ENCODE measurements at regions not wholly inside any gene's neighbourhood (a gene's known extent, or its start where the extent isn't known, plus 50 kb on each side); places are given as distances from the start of the nearest gene placed in this dataset.

DNA sequence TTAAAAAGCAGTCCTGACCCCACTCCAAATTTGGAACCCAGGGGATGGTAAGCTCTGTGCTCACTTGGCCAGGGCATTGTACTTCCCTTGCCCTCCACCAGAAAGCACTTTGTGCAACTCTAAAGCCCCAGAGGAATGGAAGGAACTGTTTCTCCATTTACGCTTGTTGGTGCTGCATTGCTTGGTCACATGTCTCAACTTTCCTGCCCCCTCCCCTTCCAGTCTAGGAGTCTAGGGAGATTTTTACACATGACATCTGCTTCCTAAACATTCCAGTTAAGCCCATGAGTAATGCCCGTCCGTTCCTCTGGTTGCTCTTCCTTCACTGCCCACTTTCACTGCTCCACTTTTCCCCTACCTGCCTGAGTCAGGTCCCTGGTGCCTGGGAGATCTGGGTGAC is 92.6 kb upstream of the MAP1LC3B2 start:
- no peaks in the 10 kb centered on the region for H3K27me3 ChIP-seq (ENCODE audit: control insufficient read depth in 3 of 3, insufficient read depth in 3 of 3, low read length in 3 of 3)
- H3K4me1 ChIP-seq (ENCODE audit: control insufficient read depth in 3 of 3, insufficient read depth in 2 of 3, low read depth in 1 of 3, low read length in 2 of 3), result no peaks in the 10 kb centered on the region
- WGBS, 3 donors, result 72 to 86% (median 83%) methylated on average over 3 of the region's 3 CpGs
- H3K4me3 ChIP-seq (ENCODE audit: low read depth in 1 of 3, low read length in 3 of 3), result no peak overlapping the region
- DNase-seq (no peak), FAIRE-seq (no peak)
- H3K27ac ChIP-seq (ENCODE audit: low read depth in 1 of 3, low read length in 2 of 3), result no peak overlapping the region
- H3K36me3 ChIP-seq (ENCODE audit: control insufficient read depth in 3 of 3, insufficient read depth in 2 of 3, low read depth in 1 of 3, low read length in 3 of 3), result no peaks in the 10 kb centered on the region
- H3K9me3 ChIP-seq (ENCODE audit: control insufficient read depth in 2 of 2, insufficient read depth in 1 of 2, low read depth in 1 of 2, low read length in 1 of 2), result no peaks in the 10 kb centered on the region

DNA sequence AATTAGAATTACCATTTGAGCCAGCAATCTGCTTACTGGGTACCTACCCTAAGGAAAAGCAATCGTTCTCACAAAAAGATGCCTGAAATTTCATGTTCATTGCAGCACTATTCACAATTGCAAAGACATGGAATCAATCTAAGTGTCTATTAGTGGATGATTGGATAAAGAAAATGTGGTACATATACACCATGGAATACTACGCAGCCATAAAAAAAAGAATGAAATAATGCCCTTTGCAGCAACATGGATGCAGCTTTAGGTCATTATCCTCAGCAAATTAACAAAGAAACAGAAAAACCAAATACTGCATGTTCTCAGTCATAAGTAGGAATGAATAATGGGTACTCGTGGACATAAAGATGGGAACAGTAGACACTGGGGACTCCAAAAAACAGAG is 89.8 kb upstream of the MAP1LC3B2 start:
- Histone ChIP-seq H3K4me1 (ENCODE audit: control insufficient read depth in 3 of 3, insufficient read depth in 2 of 3, low read depth in 1 of 3, low read length in 2 of 3) (no peaks in the 10 kb centered on the region), H3K4me3 (ENCODE audit: low read depth in 1 of 3, low read length in 3 of 3) (no peak overlapping the region), H3K9me3 (ENCODE audit: control insufficient read depth in 2 of 2, insufficient read depth in 1 of 2, low read depth in 1 of 2, low read length in 1 of 2) (peaks cover 0 to 6% of the 10 kb centered on the region in 2 donors), H3K36me3 (ENCODE audit: control insufficient read depth in 3 of 3, insufficient read depth in 2 of 3, low read depth in 1 of 3, low read length in 3 of 3) (no peaks in the 10 kb centered on the region), H3K27ac (ENCODE audit: low read depth in 1 of 3, low read length in 2 of 3) (no peak overlapping the region), H3K27me3 (ENCODE audit: control insufficient read depth in 3 of 3, insufficient read depth in 3 of 3, low read length in 3 of 3) (no peaks in the 10 kb centered on the region)
- WGBS, 3 donors, result 85 to 94% (median 94%) methylated on average over 3 of the region's 3 CpGs
- FAIRE-seq (no peak), DNase-seq (no peak)

DNA sequence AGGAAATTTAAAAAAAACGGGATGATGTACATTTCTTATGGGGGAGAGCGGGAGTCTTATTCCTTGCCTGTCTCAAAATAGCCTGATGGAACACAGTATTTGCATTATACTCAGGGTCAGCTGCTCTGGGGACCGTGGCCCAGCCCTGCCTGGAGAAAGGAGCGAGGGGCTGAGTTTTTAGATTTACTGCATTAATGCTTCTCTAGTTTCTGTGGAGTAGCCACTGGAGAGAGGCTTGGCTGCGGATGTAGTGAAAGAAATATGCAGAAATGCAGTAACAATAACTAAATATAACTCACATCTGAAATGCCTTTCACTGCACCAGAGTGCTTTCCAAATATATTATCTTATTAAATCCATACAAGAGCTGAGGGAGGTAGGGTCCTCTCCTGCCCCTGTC is 87.6 kb upstream of the MAP1LC3B2 start:
- FAIRE-seq (no peak), DNase-seq (no peak)
- WGBS, 3 donors, result 69 to 81% (median 77%) methylated on average over 5 of the region's 5 CpGs
- Histone ChIP-seq H3K27me3 (ENCODE audit: control insufficient read depth in 3 of 3, insufficient read depth in 3 of 3, low read length in 3 of 3) (no peaks in the 10 kb centered on the region), H3K27ac (ENCODE audit: low read depth in 1 of 3, low read length in 2 of 3) (no peak overlapping the region), H3K4me3 (ENCODE audit: low read depth in 1 of 3, low read length in 3 of 3) (no peak overlapping the region), H3K4me1 (ENCODE audit: control insufficient read depth in 3 of 3, insufficient read depth in 2 of 3, low read depth in 1 of 3, low read length in 2 of 3) (no peaks in the 10 kb centered on the region), H3K9me3 (ENCODE audit: control insufficient read depth in 2 of 2, insufficient read depth in 1 of 2, low read depth in 1 of 2, low read length in 1 of 2) (peaks cover 0 to 6% of the 10 kb centered on the region in 2 donors), H3K36me3 (ENCODE audit: control insufficient read depth in 3 of 3, insufficient read depth in 2 of 3, low read depth in 1 of 3, low read length in 3 of 3) (no peaks in the 10 kb centered on the region)

DNA sequence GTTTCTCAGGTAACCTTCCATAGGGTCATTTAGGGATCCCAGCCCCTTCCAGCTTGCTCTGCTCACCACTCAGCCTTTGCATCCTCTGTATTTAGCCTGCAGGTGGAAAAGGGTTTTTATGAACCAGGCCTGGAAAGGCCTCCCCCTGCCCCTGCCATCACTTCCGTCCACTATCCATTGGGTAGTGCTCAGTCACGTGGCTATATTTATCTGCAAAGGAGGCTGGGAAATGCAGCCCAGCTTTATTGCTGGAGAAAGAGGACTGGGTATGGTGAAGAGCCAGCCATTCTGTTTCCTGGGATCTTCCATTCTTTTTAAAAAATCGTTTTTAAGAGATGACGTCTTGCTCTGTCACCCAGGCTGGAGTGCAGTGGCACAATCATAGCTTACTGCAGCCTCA is 87.0 kb upstream of the MAP1LC3B2 start:
- no peaks in the 10 kb centered on the region for H3K4me1 ChIP-seq (ENCODE audit: control insufficient read depth in 3 of 3, insufficient read depth in 2 of 3, low read depth in 1 of 3, low read length in 2 of 3)
- DNase-seq (no peak), FAIRE-seq (no peak)
- no peaks in the 10 kb centered on the region for H3K27me3 ChIP-seq (ENCODE audit: control insufficient read depth in 3 of 3, insufficient read depth in 3 of 3, low read length in 3 of 3)
- H3K9me3 ChIP-seq (ENCODE audit: control insufficient read depth in 2 of 2, insufficient read depth in 1 of 2, low read depth in 1 of 2, low read length in 1 of 2), result peaks cover 0 to 12% of the 10 kb centered on the region in 2 donors
- 79 to 80% (median 79%) methylated on average over 4 of the region's 4 CpGs for WGBS, 3 donors
- no peak overlapping the region for H3K27ac ChIP-seq (ENCODE audit: low read depth in 1 of 3, low read length in 2 of 3)
- H3K4me3 ChIP-seq (ENCODE audit: low read depth in 1 of 3, low read length in 3 of 3), result no peak overlapping the region
- no peaks in the 10 kb centered on the region for H3K36me3 ChIP-seq (ENCODE audit: control insufficient read depth in 3 of 3, insufficient read depth in 2 of 3, low read depth in 1 of 3, low read length in 3 of 3)

DNA sequence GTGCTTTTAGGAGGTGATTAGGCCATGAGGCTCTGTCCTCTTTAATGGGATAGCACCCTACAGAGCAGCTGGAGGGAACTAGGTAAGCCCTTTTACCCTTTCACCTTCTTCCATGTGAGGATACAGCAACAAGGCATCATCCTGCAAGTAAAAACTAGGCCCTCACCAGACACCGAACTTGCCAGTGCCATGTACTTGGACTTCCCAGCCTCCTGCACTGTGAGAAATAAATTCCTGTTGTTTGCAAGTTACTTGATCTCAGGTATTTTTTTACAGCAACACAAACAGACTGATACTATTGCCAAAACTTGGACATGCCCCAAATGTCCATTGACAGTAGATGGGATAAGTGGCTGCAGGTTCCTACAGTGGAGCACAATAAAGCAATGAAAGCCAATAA is 85.8 kb upstream of the MAP1LC3B2 start:
- H3K27ac ChIP-seq (ENCODE audit: low read depth in 1 of 3, low read length in 2 of 3), result no peak overlapping the region
- FAIRE-seq (no peak), DNase-seq (no peak)
- H3K4me1 ChIP-seq (ENCODE audit: control insufficient read depth in 3 of 3, insufficient read depth in 2 of 3, low read depth in 1 of 3, low read length in 2 of 3), result no peaks in the 10 kb centered on the region
- no peaks in the 10 kb centered on the region for H3K36me3 ChIP-seq (ENCODE audit: control insufficient read depth in 3 of 3, insufficient read depth in 2 of 3, low read depth in 1 of 3, low read length in 3 of 3)
- H3K27me3 ChIP-seq (ENCODE audit: control insufficient read depth in 3 of 3, insufficient read depth in 3 of 3, low read length in 3 of 3), result no peaks in the 10 kb centered on the region
- WGBS, 3 donors, result 97 to 100% (median 98%) methylated on average over 1 of the region's 1 CpG
- no peak overlapping the region for H3K4me3 ChIP-seq (ENCODE audit: low read depth in 1 of 3, low read length in 3 of 3)
- peaks cover 0 to 17% of the 10 kb centered on the region in 2 donors for H3K9me3 ChIP-seq (ENCODE audit: control insufficient read depth in 2 of 2, insufficient read depth in 1 of 2, low read depth in 1 of 2, low read length in 1 of 2)

DNA sequence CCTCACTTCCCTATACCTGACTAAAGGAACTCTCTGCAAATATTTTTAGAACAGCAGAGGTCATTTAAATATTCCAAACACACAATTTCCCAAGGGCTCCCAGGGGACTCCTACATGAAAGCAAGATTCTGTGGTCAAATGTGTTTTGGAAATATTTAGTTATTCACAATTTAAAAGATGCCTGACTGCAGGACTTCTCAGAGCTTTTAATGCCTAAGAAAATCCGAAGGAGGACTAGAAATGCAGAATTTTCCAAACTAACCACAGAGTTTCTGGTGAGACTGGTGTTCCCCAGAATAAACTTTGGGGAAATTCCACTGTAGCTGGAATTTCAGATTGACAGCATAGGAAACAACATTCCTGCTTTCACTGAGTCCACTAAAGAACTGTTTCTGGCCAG is 84.8 kb upstream of the MAP1LC3B2 start:
- FAIRE-seq (no peak), DNase-seq (no peak)
- H3K9me3 ChIP-seq (ENCODE audit: control insufficient read depth in 2 of 2, insufficient read depth in 1 of 2, low read depth in 1 of 2, low read length in 1 of 2), result peaks cover 0 to 18% of the 10 kb centered on the region in 2 donors
- H3K27ac ChIP-seq (ENCODE audit: low read depth in 1 of 3, low read length in 2 of 3), result no peak overlapping the region
- no peaks in the 10 kb centered on the region for H3K27me3 ChIP-seq (ENCODE audit: control insufficient read depth in 3 of 3, insufficient read depth in 3 of 3, low read length in 3 of 3)
- no peak overlapping the region for H3K4me3 ChIP-seq (ENCODE audit: low read depth in 1 of 3, low read length in 3 of 3)
- H3K4me1 ChIP-seq (ENCODE audit: control insufficient read depth in 3 of 3, insufficient read depth in 2 of 3, low read depth in 1 of 3, low read length in 2 of 3), result no peaks in the 10 kb centered on the region
- WGBS, 3 donors, result 72 to 81% (median 78%) methylated on average over 1 of the region's 1 CpG
- H3K36me3 ChIP-seq (ENCODE audit: control insufficient read depth in 3 of 3, insufficient read depth in 2 of 3, low read depth in 1 of 3, low read length in 3 of 3), result no peaks in the 10 kb centered on the region

DNA sequence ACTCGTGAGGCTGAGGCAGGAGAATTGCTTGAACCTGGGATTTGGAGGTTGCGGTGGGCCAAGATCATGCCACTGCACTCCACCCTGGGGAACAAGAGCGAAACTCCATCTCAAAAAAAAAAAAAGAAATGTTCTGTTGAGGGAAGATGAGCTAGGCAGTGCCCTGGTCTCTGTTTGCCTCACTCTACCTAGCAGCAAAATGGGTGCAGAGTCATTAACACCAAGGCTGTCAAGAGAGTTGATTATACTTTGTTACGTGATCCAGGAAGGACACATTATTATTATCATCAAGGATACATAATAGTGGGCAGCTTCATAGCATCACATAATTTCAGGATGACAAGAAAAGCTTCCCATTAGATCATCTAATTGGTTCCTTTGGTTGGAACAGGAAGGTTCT is 84.3 kb upstream of the MAP1LC3B2 start:
- DNase-seq (no peak), FAIRE-seq (no peak)
- Histone ChIP-seq H3K4me3 (ENCODE audit: low read depth in 1 of 3, low read length in 3 of 3) (no peak overlapping the region), H3K27me3 (ENCODE audit: control insufficient read depth in 3 of 3, insufficient read depth in 3 of 3, low read length in 3 of 3) (no peaks in the 10 kb centered on the region), H3K4me1 (ENCODE audit: control insufficient read depth in 3 of 3, insufficient read depth in 2 of 3, low read depth in 1 of 3, low read length in 2 of 3) (no peaks in the 10 kb centered on the region), H3K36me3 (ENCODE audit: control insufficient read depth in 3 of 3, insufficient read depth in 2 of 3, low read depth in 1 of 3, low read length in 3 of 3) (no peaks in the 10 kb centered on the region), H3K9me3 (ENCODE audit: control insufficient read depth in 2 of 2, insufficient read depth in 1 of 2, low read depth in 1 of 2, low read length in 1 of 2) (peaks cover 0 to 18% of the 10 kb centered on the region in 2 donors), H3K27ac (ENCODE audit: low read depth in 1 of 3, low read length in 2 of 3) (no peak overlapping the region)
- WGBS, 3 donors, result 88 to 95% (median 90%) methylated on average over 4 of the region's 4 CpGs

DNA sequence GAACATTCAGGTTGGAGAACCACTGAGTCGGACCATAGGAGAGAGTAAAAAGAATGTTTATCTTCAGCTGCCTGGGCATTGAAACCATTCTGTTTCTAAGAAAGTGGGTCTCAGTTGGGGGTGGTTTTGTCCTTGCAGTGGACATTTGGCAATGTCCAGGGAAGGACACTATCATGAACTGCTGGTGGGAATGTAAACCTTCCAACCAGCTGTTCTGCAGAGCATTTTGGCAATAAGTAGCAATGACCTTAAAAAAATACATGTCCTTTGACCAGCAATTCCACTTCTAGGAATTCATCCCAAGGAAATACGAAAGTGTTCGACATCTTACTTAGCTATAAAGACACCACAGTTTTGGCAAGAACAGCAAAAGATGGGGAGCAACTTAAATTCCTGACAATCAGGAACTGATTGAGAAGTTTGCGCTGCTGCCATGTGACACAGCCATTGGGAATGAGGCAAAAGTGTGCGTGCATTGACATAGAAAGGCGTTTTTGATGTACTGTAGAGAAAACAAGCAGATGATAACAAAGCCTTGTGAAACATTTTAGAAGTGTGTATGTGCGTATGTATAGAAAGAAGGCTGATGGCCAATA is 82.9 kb upstream of the MAP1LC3B2 start:
- WGBS, 3 donors, result 87 to 96% (median 89%) methylated on average over 7 of the region's 7 CpGs
- DNase-seq (no peak), FAIRE-seq (no peak)
- H3K4me1 ChIP-seq (ENCODE audit: control insufficient read depth in 3 of 3, insufficient read depth in 2 of 3, low read depth in 1 of 3, low read length in 2 of 3), result no peaks in the 10 kb centered on the region
- no peaks in the 10 kb centered on the region for H3K27me3 ChIP-seq (ENCODE audit: control insufficient read depth in 3 of 3, insufficient read depth in 3 of 3, low read length in 3 of 3)
- no peak overlapping the region for H3K4me3 ChIP-seq (ENCODE audit: low read depth in 1 of 3, low read length in 3 of 3)
- no peak overlapping the region for H3K27ac ChIP-seq (ENCODE audit: low read depth in 1 of 3, low read length in 2 of 3)
- H3K9me3 ChIP-seq (ENCODE audit: control insufficient read depth in 2 of 2, insufficient read depth in 1 of 2, low read depth in 1 of 2, low read length in 1 of 2), result peaks cover 0 to 18% of the 10 kb centered on the region in 2 donors
- H3K36me3 ChIP-seq (ENCODE audit: control insufficient read depth in 3 of 3, insufficient read depth in 2 of 3, low read depth in 1 of 3, low read length in 3 of 3), result no peaks in the 10 kb centered on the region

GRCh38 chr12:116478243-116478773 is 80.9 kb upstream of the MAP1LC3B2 start:
- H3K4me1 ChIP-seq (ENCODE audit: control insufficient read depth in 3 of 3, insufficient read depth in 2 of 3, low read depth in 1 of 3, low read length in 2 of 3), result no peaks in the 10 kb centered on the region
- peaks cover 0 to 16% of the 10 kb centered on the region in 2 donors for H3K9me3 ChIP-seq (ENCODE audit: control insufficient read depth in 2 of 2, insufficient read depth in 1 of 2, low read depth in 1 of 2, low read length in 1 of 2)
- H3K27ac ChIP-seq (ENCODE audit: low read depth in 1 of 3, low read length in 2 of 3), result no peak overlapping the region
- no peak overlapping the region for H3K4me3 ChIP-seq (ENCODE audit: low read depth in 1 of 3, low read length in 3 of 3)
- H3K36me3 ChIP-seq (ENCODE audit: control insufficient read depth in 3 of 3, insufficient read depth in 2 of 3, low read depth in 1 of 3, low read length in 3 of 3), result no peaks in the 10 kb centered on the region
- FAIRE-seq (no peak), DNase-seq (no peak)
- H3K27me3 ChIP-seq (ENCODE audit: control insufficient read depth in 3 of 3, insufficient read depth in 3 of 3, low read length in 3 of 3), result peaks cover 0 to 3% (median 0%) of the 10 kb centered on the region in 3 donors
- WGBS, 3 donors, result 82 to 93% (median 88%) methylated on average over 6 of the region's 6 CpGs

All from small intestine (tissue), 7 donors.